Coronary artery (tissue), 2 donors: ENCODE measurements at regions not wholly inside any gene's neighbourhood (a gene's known extent, or its start where the extent isn't known, plus 50 kb on each side); places are given as distances from the start of the nearest gene placed in this dataset.

Experiments used
- DNase-seq: peaks from one replicate; pipeline ENCODE4 v3.0.0-alpha.2; 2017; ENCODE audit warnings: low spot score
- H3K27ac ChIP-seq, 2 donors: fragments of 200-600 bp; sonication (generic); one replicate each; pipeline ENCODE4 v1.5.1; 2016 to 2019
- H3K4me3 ChIP-seq: fragments of 200-600 bp; sonication (generic); 2 replicates; pipeline ENCODE4 v1.5.1; 2016; ENCODE audit warnings: mild to moderate bottlenecking, moderate library complexity
- CTCF ChIP-seq: fragments of 200-600 bp; sonication (generic); IDR thresholded peaks from one replicate; pipeline ENCODE4 v1.5.1; 2019; ENCODE audit warnings: antibody characterized with exemption

GRCh38 chr14:82342596-82342995, 808.9 kb upstream of the SEL1L start:
- Histone ChIP-seq H3K4me3 (no peak overlapping the region), H3K27ac (no peak overlapping the region)
- DNase-seq = no peak
- no peak for TF ChIP-seq CTCF

- no peak for DNase-seq
- no peak for TF ChIP-seq CTCF
- Histone ChIP-seq H3K27ac (no peak overlapping the region), H3K4me3 (no peak overlapping the region)
Measured at GRCh38 chr14:82345184-82345583, 811.5 kb upstream of the SEL1L start.

- TF ChIP-seq CTCF = no peak
- no peak overlapping the region for H3K4me3 ChIP-seq
- no peak overlapping the region for H3K27ac ChIP-seq
- DNase-seq = no peak
Measured at GRCh38 chr14:82354126-82354525, 820.5 kb upstream of the SEL1L start.

GRCh38 chr14:82359201-82359600, 825.5 kb upstream of the SEL1L start:
- no peak overlapping the region for H3K4me3 ChIP-seq
- no peak for TF ChIP-seq CTCF
- DNase-seq = no peak
- H3K27ac ChIP-seq = no peak overlapping the region

- no peak for DNase-seq
- TF ChIP-seq CTCF = no peak
- no peak overlapping the region for H3K4me3 ChIP-seq
- peak overlapping the region in 1 of 2 donors; percentile 9 for H3K27ac ChIP-seq
Measured at GRCh38 chr14:82362452-82362851, 828.8 kb upstream of the SEL1L start.

GRCh38 chr14:82365471-82365870, 831.8 kb upstream of the SEL1L start:
- DNase-seq = no peak
- H3K27ac ChIP-seq = no peak overlapping the region
- H3K4me3 ChIP-seq = no peak overlapping the region
- no peak for TF ChIP-seq CTCF

- Histone ChIP-seq H3K27ac (no peak overlapping the region), H3K4me3 (no peak overlapping the region)
- TF ChIP-seq CTCF = no peak
- DNase-seq = no peak
Measured at GRCh38 chr14:82366803-82367202, 833.1 kb upstream of the SEL1L start.
